C4-2B (cell line): ENCODE measurements at regions not wholly inside any gene's neighbourhood (a gene's known extent, or its start where the extent isn't known, plus 50 kb on each side); places are given as distances from the start of the nearest gene placed in this dataset.

Experiments used
- ZFX ChIP-seq: fragments of 450-650 bp; IDR thresholded peaks from 2 replicates; pipeline ENCODE4 v1.6.1; 2017
- TF ChIP-seq, protein P1 (sequence below): fragments of 450-650 bp; conservative IDR thresholded peaks from 2 replicates; pipeline ENCODE4 v1.5.1; 2017; ENCODE audit warnings: mild to moderate bottlenecking

DNA sequence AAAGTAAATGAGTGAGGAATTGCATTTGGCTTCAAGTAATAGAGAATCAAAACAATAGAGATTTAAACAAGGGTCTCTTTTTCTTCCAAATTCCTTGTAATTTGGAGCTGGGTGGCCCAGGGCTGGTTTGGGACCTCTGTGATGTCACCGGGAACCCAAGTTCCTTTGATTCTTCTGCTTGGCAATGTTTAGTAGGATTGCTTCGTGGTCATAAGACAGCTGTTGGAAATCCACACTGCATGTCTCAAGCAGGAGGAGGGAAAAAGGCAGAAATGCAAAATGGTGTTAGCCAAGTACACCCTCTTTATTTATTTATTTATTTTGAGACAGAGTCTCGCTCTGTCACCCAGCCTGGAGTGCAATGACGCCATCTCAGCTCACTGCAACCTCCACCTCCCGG is 72.6 kb upstream of the IL12B start:
- TF ChIP-seq, protein P1, sequence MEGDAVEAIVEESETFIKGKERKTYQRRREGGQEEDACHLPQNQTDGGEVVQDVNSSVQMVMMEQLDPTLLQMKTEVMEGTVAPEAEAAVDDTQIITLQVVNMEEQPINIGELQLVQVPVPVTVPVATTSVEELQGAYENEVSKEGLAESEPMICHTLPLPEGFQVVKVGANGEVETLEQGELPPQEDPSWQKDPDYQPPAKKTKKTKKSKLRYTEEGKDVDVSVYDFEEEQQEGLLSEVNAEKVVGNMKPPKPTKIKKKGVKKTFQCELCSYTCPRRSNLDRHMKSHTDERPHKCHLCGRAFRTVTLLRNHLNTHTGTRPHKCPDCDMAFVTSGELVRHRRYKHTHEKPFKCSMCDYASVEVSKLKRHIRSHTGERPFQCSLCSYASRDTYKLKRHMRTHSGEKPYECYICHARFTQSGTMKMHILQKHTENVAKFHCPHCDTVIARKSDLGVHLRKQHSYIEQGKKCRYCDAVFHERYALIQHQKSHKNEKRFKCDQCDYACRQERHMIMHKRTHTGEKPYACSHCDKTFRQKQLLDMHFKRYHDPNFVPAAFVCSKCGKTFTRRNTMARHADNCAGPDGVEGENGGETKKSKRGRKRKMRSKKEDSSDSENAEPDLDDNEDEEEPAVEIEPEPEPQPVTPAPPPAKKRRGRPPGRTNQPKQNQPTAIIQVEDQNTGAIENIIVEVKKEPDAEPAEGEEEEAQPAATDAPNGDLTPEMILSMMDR: no peak
- no peak for TF ChIP-seq ZFX
